GM23338 (cell line): ENCODE measurements at regions not wholly inside any gene's neighbourhood (a gene's known extent, or its start where the extent isn't known, plus 50 kb on each side); places are given as distances from the start of the nearest gene placed in this dataset.
A peak's percentile ranks its signal among the peaks of the same experiment; 100 is the strongest.

Experiments
- CREB1 ChIP-seq: fragments of 250-450 bp; sonication (Bioruptor Pico); IDR thresholded peaks from 2 replicates; pipeline ENCODE4 v1.5.0; 2020; ENCODE audit warnings: low read depth, mild to moderate bottlenecking, moderate library complexity
- EZH2 ChIP-seq: fragments of 200-600 bp; sonication (generic); IDR thresholded peaks from one replicate; pipeline ENCODE4 v1.8.0; 2017; ENCODE audit warnings: antibody characterized with exemption, mild to moderate bottlenecking, low read depth; ENCODE audit not compliant: unreplicated experiment
- EZH2phosphoT487 ChIP-seq: fragments of 200-600 bp; sonication (generic); IDR thresholded peaks from one replicate; pipeline ENCODE4 v1.8.1; 2018; ENCODE audit warnings: antibody characterized with exemption; ENCODE audit not compliant: unreplicated experiment
- POLR2AphosphoS5 ChIP-seq: IDR thresholded peaks from 2 replicates; pipeline ENCODE4 v1.6.1; 2016; ENCODE audit warnings: antibody characterized with exemption, low read depth
- ZNF331 ChIP-seq: fragments of 250-450 bp; sonication (Bioruptor Pico); IDR thresholded peaks from 2 replicates; pipeline ENCODE4 v1.5.0; 2020; ENCODE audit warnings: low read depth, mild to moderate bottlenecking, moderate library complexity
- TF ChIP-seq, protein P1 (sequence below), 2 experiments: fragments of 200-600 bp in 1 of 2; sonication (generic) in 1 of 2; conservative IDR thresholded peaks; 2 replicates each; pipeline versions ENCODE4 v1.5.1 to v1.6.1; 2016 to 2017; ENCODE audit warnings: antibody characterized with exemption in 2 of 2, low read depth in 2 of 2, mild to moderate bottlenecking in 2 of 2, moderate library complexity in 1 of 2
- TF ChIP-seq, protein P2 (sequence below): IDR thresholded peaks from one replicate; pipeline ENCODE4 v1.6.1; 2018; ENCODE audit warnings: antibody characterized with exemption; ENCODE audit not compliant: unreplicated experiment

DNA sequence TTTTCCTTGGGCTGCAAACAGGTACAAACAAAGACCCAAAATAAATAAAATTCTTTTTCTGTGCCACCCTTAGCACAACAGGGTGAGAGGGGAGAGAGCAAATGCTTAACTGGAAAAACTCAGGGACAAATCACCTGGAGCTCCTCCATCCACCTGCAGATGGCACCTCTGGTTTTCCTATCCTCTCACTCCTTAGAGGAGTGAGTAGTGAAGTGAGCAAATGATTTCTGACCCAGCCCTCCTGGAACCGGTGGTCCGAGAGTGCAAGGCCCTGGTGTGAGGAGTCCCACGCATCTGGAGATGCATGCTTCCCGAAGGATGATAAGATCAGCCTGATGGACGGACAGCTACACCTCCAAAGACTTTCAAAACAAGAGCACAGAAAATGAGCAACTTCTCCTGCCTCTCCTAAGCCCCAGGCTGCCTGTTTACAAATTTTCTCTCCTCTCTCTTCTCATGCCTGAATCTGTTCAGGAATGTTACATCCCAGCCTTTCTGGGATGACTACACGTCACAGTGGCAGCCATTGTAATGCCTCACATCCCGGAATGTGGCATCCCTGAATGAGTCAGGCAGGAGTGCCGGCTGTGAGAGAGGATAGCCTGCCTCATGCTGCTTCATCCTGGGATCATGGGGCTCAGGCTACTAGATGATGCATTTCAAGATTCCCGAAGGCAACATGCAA lies 86.4 kb downstream of the ADRB2 start:
- TF ChIP-seq, protein P1, sequence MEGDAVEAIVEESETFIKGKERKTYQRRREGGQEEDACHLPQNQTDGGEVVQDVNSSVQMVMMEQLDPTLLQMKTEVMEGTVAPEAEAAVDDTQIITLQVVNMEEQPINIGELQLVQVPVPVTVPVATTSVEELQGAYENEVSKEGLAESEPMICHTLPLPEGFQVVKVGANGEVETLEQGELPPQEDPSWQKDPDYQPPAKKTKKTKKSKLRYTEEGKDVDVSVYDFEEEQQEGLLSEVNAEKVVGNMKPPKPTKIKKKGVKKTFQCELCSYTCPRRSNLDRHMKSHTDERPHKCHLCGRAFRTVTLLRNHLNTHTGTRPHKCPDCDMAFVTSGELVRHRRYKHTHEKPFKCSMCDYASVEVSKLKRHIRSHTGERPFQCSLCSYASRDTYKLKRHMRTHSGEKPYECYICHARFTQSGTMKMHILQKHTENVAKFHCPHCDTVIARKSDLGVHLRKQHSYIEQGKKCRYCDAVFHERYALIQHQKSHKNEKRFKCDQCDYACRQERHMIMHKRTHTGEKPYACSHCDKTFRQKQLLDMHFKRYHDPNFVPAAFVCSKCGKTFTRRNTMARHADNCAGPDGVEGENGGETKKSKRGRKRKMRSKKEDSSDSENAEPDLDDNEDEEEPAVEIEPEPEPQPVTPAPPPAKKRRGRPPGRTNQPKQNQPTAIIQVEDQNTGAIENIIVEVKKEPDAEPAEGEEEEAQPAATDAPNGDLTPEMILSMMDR (conservative IDR thresholded peaks at IDR 0.05; ENCODE audit: low read depth in 2 of 2), result peak; percentile 58 to 81
- TF ChIP-seq EZH2 (no peak), POLR2AphosphoS5 (no peak), EZH2phosphoT487 (no peak), CREB1 (CRISPR knock-in tag) (peak; percentile 87), ZNF331 (CRISPR knock-in tag) (no peak)
- TF ChIP-seq, protein P2, sequence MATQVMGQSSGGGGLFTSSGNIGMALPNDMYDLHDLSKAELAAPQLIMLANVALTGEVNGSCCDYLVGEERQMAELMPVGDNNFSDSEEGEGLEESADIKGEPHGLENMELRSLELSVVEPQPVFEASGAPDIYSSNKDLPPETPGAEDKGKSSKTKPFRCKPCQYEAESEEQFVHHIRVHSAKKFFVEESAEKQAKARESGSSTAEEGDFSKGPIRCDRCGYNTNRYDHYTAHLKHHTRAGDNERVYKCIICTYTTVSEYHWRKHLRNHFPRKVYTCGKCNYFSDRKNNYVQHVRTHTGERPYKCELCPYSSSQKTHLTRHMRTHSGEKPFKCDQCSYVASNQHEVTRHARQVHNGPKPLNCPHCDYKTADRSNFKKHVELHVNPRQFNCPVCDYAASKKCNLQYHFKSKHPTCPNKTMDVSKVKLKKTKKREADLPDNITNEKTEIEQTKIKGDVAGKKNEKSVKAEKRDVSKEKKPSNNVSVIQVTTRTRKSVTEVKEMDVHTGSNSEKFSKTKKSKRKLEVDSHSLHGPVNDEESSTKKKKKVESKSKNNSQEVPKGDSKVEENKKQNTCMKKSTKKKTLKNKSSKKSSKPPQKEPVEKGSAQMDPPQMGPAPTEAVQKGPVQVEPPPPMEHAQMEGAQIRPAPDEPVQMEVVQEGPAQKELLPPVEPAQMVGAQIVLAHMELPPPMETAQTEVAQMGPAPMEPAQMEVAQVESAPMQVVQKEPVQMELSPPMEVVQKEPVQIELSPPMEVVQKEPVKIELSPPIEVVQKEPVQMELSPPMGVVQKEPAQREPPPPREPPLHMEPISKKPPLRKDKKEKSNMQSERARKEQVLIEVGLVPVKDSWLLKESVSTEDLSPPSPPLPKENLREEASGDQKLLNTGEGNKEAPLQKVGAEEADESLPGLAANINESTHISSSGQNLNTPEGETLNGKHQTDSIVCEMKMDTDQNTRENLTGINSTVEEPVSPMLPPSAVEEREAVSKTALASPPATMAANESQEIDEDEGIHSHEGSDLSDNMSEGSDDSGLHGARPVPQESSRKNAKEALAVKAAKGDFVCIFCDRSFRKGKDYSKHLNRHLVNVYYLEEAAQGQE, result no peak
